ENCODE measurements at regions not wholly inside any gene's neighbourhood (a gene's known extent, or its start where the extent isn't known, plus 50 kb on each side); places are given as distances from the start of the nearest gene placed in this dataset.

DNA sequence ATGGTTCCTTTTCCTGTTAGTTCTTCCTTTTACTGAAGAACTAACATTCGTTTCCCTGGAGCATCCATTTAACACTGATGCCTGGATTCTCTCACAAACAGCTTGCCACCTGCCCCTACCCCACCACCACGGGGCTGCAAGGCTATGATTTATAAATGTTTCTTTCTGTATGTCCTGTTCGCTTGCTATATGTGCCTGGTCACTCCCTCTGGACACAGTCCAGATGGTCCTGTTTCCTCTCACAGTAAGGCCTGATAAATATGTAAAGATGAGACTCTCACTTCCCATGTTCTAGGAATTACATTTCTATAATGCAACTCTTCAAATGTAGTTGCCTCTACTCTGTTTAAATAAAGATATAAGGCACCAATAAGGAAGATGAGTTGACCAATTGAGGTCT, 146.4 kb upstream of the SHB start:
- H2BK15ac ChIP-seq (ENCODE audit: low read length): no peak overlapping the region
- H3K79me2 ChIP-seq (ENCODE audit: control insufficient read depth in 1 of 2, insufficient read depth in 2 of 2, low read length in 2 of 2): no peaks in the 10 kb centered on the region
- H3K27ac ChIP-seq (ENCODE audit: low read depth, low read length): no peak overlapping the region
- no peak for DNase-seq (ENCODE audit: low read depth in 1 of 2, low spot score in 2 of 2)
- 0 out of 7 replicates have a peak, but pooled peaks cover 0 to 4% (median 0%) of the 10 kb centered on the region in 4 experiments for H3K4me1 ChIP-seq (replicated peaks in 1 of 4; ENCODE audit: control insufficient read depth in 3 of 4, insufficient read depth in 4 of 4, low read length in 3 of 4)
- H3K9ac ChIP-seq (replicated peaks in 1 of 4; ENCODE audit: extremely low read depth in 1 of 4, low read depth in 3 of 4, low read length in 3 of 4): no peak overlapping the region
- H3K36me3 ChIP-seq (ENCODE audit: control insufficient read depth in 2 of 4, insufficient read depth in 4 of 4, low read length in 3 of 4): no peaks in the 10 kb centered on the region
- H3K23ac ChIP-seq (ENCODE audit: insufficient read length): no peak overlapping the region
- H2AFZ ChIP-seq (ENCODE audit: low read length): no peak overlapping the region
- H3K18ac ChIP-seq (ENCODE audit: extremely low read depth, low read length): no peak overlapping the region
- no peak overlapping the region for H4K5ac ChIP-seq (ENCODE audit: insufficient read length, low read depth, low read length)
- H2BK120ac ChIP-seq (replicated peaks; ENCODE audit: low read depth, low read length): no peak overlapping the region
- no peak overlapping the region for H2BK5ac ChIP-seq (ENCODE audit: low read depth, low read length)
- WGBS, 2 experiments (ENCODE audit: extremely low coverage in 1 of 2, insufficient coverage in 1 of 2, insufficient read length in 1 of 2, insufficient replicate concordance in 2 of 2, low coverage in 1 of 2, low lambda C conversion rate in 2 of 2, missing lambda C conversion rate in 1 of 2): 66% methylated on average over 3 of the region's 3 CpGs; no CpG with 5 or more reads in 1 of the 2 experiments
- no peak overlapping the region for H2AK5ac ChIP-seq (ENCODE audit: low read depth, low read length)
- CTCF ChIA-PET (ENCODE audit: partially characterized antibody): interaction anchor here (1.1 kb wide), 1 partner anchor 60 kb away, joined by 3 read pairs; no protein-coding TSS in a partner anchor
- peak; percentile 25 for TF ChIP-seq EZH2 (IDR thresholded peaks at IDR 0.05; ENCODE audit: low read depth, low read length, severe bottlenecking)
- no peak for TF ChIP-seq BACH1 (IDR thresholded peaks at IDR 0.05; ENCODE audit: low read length)
- no peak overlapping the region for H2BK12ac ChIP-seq (ENCODE audit: low read depth, low read length)
- H4K8ac ChIP-seq (ENCODE audit: extremely low read depth, insufficient read depth, low read length): no peak overlapping the region
- peaks cover 64 to 88% (median 78%) of the 10 kb centered on the region in 4 experiments for H3K27me3 ChIP-seq (replicated peaks in 1 of 4; ENCODE audit: control insufficient read depth in 3 of 4, extremely low read depth in 1 of 4, insufficient read depth in 3 of 4, low read length in 3 of 4)
- H3K79me1 ChIP-seq (ENCODE audit: low read depth, low read length): no peaks in the 10 kb centered on the region
- no peak overlapping the region for H4K91ac ChIP-seq (replicated peaks; ENCODE audit: insufficient read length, low read length)
- no peak overlapping the region for H3K4me3 ChIP-seq (ENCODE audit: extremely low read depth in 1 of 4, insufficient read depth in 2 of 4, low read depth in 3 of 4, low read length in 4 of 4)
- H3K56ac ChIP-seq (replicated peaks; ENCODE audit: insufficient read length, low read depth, low read length): no peak overlapping the region
- no peak overlapping the region for H2BK20ac ChIP-seq (ENCODE audit: low read length)
- POLR2A ChIA-PET (ENCODE audit: partially characterized antibody): no interaction called here
- H3K14ac ChIP-seq (ENCODE audit: insufficient read length): no peak overlapping the region
- H3K4ac ChIP-seq (replicated peaks; ENCODE audit: insufficient read length, low read depth, low read length): no peak overlapping the region
- no peaks in the 10 kb centered on the region for H3K9me3 ChIP-seq (ENCODE audit: insufficient read depth in 2 of 2, low read depth in 1 of 2, low read length in 1 of 2)
- H4K20me1 ChIP-seq (replicated peaks in 1 of 2; ENCODE audit: control insufficient read depth in 1 of 2, insufficient read depth in 2 of 2, low read length in 2 of 2): peaks cover 11 to 25% of the 10 kb centered on the region in 2 experiments
- FAIRE-seq: no peak
- H3K4me2 ChIP-seq (ENCODE audit: insufficient read depth in 1 of 2, low read depth in 2 of 2, low read length in 2 of 2): no peak overlapping the region
- no peaks in the 10 kb centered on the region for H3K23me2 ChIP-seq (ENCODE audit: low read depth, low read length)

All from H1 (cell line).